ENCODE measurements at regions not wholly inside any gene's neighbourhood (a gene's known extent, or its start where the extent isn't known, plus 50 kb on each side); places are given as distances from the start of the nearest gene placed in this dataset.

GRCh38 chr13:37181620-37182019 is 76.2 kb upstream of the CSNK1A1L start:
- H3K9me3 ChIP-seq (ENCODE audit: control insufficient read depth in 1 of 2, insufficient read depth in 1 of 2, low read depth in 1 of 2, low read length in 2 of 2), result 0 out of 4 replicates have a peak, but pooled peaks cover 0 to 4% of the 10 kb centered on the region in 2 experiments
- no peaks in the 10 kb centered on the region for H3K9me2 ChIP-seq (ENCODE audit: insufficient read depth)
- intact Hi-C loops (cut with micrococcal nuclease), result no loop called here
- H2AFZ ChIP-seq (ENCODE audit: low read depth, low read length, poor library complexity, severe bottlenecking), result no peak overlapping the region
- no peak for TF ChIP-seq CEBPB (IDR thresholded peaks at IDR 0.05; ENCODE audit: low read depth)
- TF ChIP-seq, protein P1, sequence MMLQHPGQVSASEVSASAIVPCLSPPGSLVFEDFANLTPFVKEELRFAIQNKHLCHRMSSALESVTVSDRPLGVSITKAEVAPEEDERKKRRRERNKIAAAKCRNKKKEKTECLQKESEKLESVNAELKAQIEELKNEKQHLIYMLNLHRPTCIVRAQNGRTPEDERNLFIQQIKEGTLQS (IDR thresholded peaks at IDR 0.05), result no peak
- TF ChIP-seq, protein P2, sequence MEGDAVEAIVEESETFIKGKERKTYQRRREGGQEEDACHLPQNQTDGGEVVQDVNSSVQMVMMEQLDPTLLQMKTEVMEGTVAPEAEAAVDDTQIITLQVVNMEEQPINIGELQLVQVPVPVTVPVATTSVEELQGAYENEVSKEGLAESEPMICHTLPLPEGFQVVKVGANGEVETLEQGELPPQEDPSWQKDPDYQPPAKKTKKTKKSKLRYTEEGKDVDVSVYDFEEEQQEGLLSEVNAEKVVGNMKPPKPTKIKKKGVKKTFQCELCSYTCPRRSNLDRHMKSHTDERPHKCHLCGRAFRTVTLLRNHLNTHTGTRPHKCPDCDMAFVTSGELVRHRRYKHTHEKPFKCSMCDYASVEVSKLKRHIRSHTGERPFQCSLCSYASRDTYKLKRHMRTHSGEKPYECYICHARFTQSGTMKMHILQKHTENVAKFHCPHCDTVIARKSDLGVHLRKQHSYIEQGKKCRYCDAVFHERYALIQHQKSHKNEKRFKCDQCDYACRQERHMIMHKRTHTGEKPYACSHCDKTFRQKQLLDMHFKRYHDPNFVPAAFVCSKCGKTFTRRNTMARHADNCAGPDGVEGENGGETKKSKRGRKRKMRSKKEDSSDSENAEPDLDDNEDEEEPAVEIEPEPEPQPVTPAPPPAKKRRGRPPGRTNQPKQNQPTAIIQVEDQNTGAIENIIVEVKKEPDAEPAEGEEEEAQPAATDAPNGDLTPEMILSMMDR (IDR thresholded peaks at IDR 0.05 in 2 of 3, conservative IDR thresholded peaks at IDR 0.05 in 1 of 3; ENCODE audit: borderline replicate concordance in 1 of 3, insufficient read depth in 1 of 3, low read depth in 2 of 3, low read length in 2 of 3), result no peak
- no peak for TF ChIP-seq MAX (IDR thresholded peaks at IDR 0.05)
- TF ChIP-seq RAD21 (IDR thresholded peaks at IDR 0.05; ENCODE audit: low read depth), result no peak
- H4K20me1 ChIP-seq (ENCODE audit: insufficient read depth), result no peaks in the 10 kb centered on the region
- no peak overlapping the region for H3K4me2 ChIP-seq (ENCODE audit: low read length)
- RAD21 ChIA-PET (ENCODE audit: low non-redundant PET in 1 of 2, low total read pairs in 2 of 2, uncharacterized antibody in 2 of 2, unreplicated experiment in 2 of 2), result no interaction called here
- BruUV-seq (replicated peaks), result no TSS peak
- H3K9ac ChIP-seq (ENCODE audit: low read length), result no peak overlapping the region
- H3K79me2 ChIP-seq (ENCODE audit: insufficient read depth, low read length), result no peaks in the 10 kb centered on the region
- no peak for ATAC-seq
- no peak for DNase-seq (ENCODE audit: low read depth, low spot score)
- no peaks in the 10 kb centered on the region for H3K4me1 ChIP-seq (ENCODE audit: control insufficient read depth in 1 of 2, insufficient read depth in 2 of 2, low read length in 2 of 2)
- CTCF ChIA-PET, result no interaction called here
- H3K27ac ChIP-seq (ENCODE audit: low read depth, low read length), result no peak overlapping the region
- H3K36me3 ChIP-seq (ENCODE audit: control insufficient read depth in 1 of 2, insufficient read depth in 2 of 2, low read length in 2 of 2), result no peaks in the 10 kb centered on the region
- POLR2A ChIA-PET, result no interaction called here
- no peak overlapping the region for H3K4me3 ChIP-seq (replicated peaks in 1 of 2; ENCODE audit: low read depth in 1 of 2, low read length in 2 of 2)
- H3K27me3 ChIP-seq (ENCODE audit: insufficient read depth, low read length), result no peaks in the 10 kb centered on the region

DNA sequence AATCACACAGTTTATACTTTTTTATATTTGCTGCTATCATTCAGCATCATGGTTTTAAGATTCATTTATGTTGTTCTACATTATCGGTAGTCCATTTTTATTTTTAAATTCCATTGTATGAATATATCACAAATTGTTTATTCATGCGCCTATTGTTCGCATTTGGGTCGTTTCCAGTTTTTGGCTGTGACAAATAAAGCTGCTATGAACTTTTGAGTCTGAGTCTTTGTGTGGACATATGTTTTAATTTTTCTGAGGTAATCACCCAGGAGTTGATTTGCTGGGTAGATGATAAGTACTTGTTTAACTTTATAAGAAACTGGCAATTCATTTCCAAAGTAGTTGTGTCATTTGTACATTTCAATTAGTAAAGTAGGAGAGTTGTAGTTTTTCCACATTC is 74.2 kb upstream of the CSNK1A1L start:
- DNase-seq (ENCODE audit: low read depth, low spot score) (no peak), ATAC-seq (no peak)
- intact Hi-C loops (cut with micrococcal nuclease), result no loop called here
- no peak overlapping the region for H2AFZ ChIP-seq (ENCODE audit: low read depth, low read length, poor library complexity, severe bottlenecking)
- H3K9me2 ChIP-seq (ENCODE audit: insufficient read depth), result no peaks in the 10 kb centered on the region
- H3K27me3 ChIP-seq (ENCODE audit: insufficient read depth, low read length), result no peaks in the 10 kb centered on the region
- BruUV-seq (replicated peaks), result no TSS peak
- H3K4me1 ChIP-seq (ENCODE audit: control insufficient read depth in 1 of 2, insufficient read depth in 2 of 2, low read length in 2 of 2), result no peaks in the 10 kb centered on the region
- ChIA-PET RAD21 (ENCODE audit: low non-redundant PET in 1 of 2, low total read pairs in 2 of 2, uncharacterized antibody in 2 of 2, unreplicated experiment in 2 of 2) (no interaction called here), CTCF (no interaction called here), POLR2A (no interaction called here)
- no peaks in the 10 kb centered on the region for H3K9me3 ChIP-seq (ENCODE audit: control insufficient read depth in 1 of 2, insufficient read depth in 1 of 2, low read depth in 1 of 2, low read length in 2 of 2)
- no peak overlapping the region for H3K9ac ChIP-seq (ENCODE audit: low read length)
- H4K20me1 ChIP-seq (ENCODE audit: insufficient read depth), result no peaks in the 10 kb centered on the region
- H3K4me2 ChIP-seq (ENCODE audit: low read length), result no peak overlapping the region
- H3K27ac ChIP-seq (ENCODE audit: low read depth, low read length), result no peak overlapping the region
- TF ChIP-seq, protein P1 (IDR thresholded peaks at IDR 0.05), result no peak
- TF ChIP-seq ZNF274 (IDR thresholded peaks at IDR 0.05; ENCODE audit: low read depth, low read length) (no peak), SP1 (IDR thresholded peaks at IDR 0.05; ENCODE audit: low read depth) (no peak), YY1 (IDR thresholded peaks at IDR 0.05; ENCODE audit: extremely low read depth, insufficient replicate concordance, low read depth, low read length) (no peak), FOSL1 (IDR thresholded peaks at IDR 0.05; ENCODE audit: low read depth) (no peak), EZH2 (IDR thresholded peaks at IDR 0.05) (no peak), POLR2A (IDR thresholded peaks at IDR 0.05; ENCODE audit: borderline replicate concordance, extremely low read depth, insufficient read depth, insufficient read length) (no peak), REST (IDR thresholded peaks at IDR 0.05; ENCODE audit: low read depth) (no peak), EGR1 (IDR thresholded peaks at IDR 0.05; ENCODE audit: low read depth) (no peak), SRF (IDR thresholded peaks at IDR 0.05; ENCODE audit: low read depth) (no peak)
- H3K36me3 ChIP-seq (ENCODE audit: control insufficient read depth in 1 of 2, insufficient read depth in 2 of 2, low read length in 2 of 2), result no peaks in the 10 kb centered on the region
- no peak overlapping the region for H3K4me3 ChIP-seq (replicated peaks in 1 of 2; ENCODE audit: low read depth in 1 of 2, low read length in 2 of 2)
- no peaks in the 10 kb centered on the region for H3K79me2 ChIP-seq (ENCODE audit: insufficient read depth, low read length)

Measured in HCT116 (cell line).